ENCODE measurements at regions not wholly inside any gene's neighbourhood (a gene's known extent, or its start where the extent isn't known, plus 50 kb on each side); places are given as distances from the start of the nearest gene placed in this dataset.

DNA sequence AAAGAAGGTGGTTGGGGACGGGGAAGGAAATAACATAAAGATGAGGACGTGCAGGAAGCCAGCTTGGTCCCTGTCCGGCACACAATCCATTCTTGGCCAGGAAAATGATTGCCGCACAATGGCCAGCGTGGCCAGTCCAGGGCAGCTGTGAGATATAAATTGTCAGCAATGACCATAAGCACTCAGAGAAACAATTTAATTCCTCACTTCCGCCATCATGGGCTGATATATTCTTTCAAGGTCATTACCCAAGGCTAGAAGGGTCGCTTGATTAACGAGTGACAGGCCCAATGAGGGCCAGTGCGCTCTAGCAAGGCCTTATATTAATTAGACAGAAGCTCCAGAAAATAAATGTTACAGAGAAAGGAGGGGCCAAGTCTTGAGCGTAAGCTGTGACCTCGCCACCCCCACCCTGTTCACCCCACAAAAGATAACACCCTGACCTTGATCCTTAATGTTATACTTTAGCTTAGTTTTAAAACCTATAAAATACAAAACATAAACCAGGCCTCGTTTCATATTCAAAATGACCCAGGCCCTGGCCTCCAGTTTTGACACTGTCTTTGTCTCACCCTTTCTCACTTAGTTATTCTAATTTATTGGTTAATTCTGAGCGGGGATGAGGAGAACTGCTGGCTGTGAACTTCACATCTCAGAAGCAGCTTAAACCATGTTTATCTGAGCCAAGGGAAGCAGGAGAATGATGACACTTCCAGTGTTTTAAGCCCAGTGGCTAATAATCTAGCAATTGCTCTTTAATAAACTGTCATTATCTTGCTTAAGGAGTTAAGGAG is 478.3 kb upstream of the ZFHX3 start:
- no peak for DNase-seq
- no peak overlapping the region for H3K4me3 ChIP-seq
- no peaks in the 10 kb centered on the region for H3K36me3 ChIP-seq
- H3K9me3 ChIP-seq, result no peaks in the 10 kb centered on the region
- no peak for ATAC-seq
- no peak overlapping the region for H3K27ac ChIP-seq
- H3K4me1 ChIP-seq, result no peaks in the 10 kb centered on the region
- intact Hi-C loops (cut with DNase I), result no loop called here
- H3K27me3 ChIP-seq, result no peaks in the 10 kb centered on the region
- TF ChIP-seq, protein P1, sequence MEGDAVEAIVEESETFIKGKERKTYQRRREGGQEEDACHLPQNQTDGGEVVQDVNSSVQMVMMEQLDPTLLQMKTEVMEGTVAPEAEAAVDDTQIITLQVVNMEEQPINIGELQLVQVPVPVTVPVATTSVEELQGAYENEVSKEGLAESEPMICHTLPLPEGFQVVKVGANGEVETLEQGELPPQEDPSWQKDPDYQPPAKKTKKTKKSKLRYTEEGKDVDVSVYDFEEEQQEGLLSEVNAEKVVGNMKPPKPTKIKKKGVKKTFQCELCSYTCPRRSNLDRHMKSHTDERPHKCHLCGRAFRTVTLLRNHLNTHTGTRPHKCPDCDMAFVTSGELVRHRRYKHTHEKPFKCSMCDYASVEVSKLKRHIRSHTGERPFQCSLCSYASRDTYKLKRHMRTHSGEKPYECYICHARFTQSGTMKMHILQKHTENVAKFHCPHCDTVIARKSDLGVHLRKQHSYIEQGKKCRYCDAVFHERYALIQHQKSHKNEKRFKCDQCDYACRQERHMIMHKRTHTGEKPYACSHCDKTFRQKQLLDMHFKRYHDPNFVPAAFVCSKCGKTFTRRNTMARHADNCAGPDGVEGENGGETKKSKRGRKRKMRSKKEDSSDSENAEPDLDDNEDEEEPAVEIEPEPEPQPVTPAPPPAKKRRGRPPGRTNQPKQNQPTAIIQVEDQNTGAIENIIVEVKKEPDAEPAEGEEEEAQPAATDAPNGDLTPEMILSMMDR (IDR thresholded peaks at IDR 0.05), result no peak

DNA sequence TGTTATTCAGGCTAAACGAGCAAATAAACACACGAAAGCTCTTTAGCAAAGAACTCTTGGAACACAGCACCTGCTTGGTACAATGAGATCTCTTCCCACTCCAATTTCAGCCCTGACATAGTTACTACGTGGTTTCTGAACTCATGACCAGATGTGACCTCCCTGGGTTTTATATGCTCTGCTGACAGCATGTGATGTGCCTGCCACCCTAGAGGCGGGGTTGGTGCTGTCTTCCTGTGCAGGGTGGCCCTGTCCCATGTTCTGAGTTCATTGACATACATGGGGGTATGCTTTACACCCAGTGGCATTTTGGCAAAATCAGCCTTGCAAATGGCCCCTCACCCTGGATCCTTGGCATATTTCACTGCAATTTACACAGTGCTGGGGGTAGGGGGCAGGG is 475.3 kb upstream of the ZFHX3 start:
- no peaks in the 10 kb centered on the region for H3K9me3 ChIP-seq
- intact Hi-C loops (cut with DNase I), result no loop called here
- no peak overlapping the region for H3K27ac ChIP-seq

DNA sequence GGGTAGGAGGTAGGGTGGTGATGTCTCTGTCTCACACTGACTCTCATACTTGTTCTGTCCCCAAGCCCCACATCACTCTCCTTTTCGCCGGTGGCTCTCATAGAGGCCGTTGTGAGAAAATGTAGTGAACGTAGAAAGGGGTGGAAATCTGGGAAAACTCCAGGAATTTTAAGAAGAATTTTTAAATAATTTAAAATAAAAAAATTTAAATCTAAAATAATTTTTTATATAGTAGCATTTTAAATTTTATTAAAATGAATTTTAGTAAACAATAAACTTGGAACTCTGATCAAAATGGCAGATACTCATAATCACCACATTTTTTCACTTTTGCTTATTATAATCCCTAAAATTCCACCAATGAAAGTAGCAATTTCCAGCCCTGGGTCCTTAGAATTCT is 473.6 kb upstream of the ZFHX3 start:
- DNase-seq (no peak), ATAC-seq (no peak)
- H3K27ac ChIP-seq, result no peak overlapping the region
- TF ChIP-seq, protein P1 (IDR thresholded peaks at IDR 0.05), result no peak
- H3K27me3 ChIP-seq, result no peaks in the 10 kb centered on the region
- no peaks in the 10 kb centered on the region for H3K36me3 ChIP-seq
- H3K9me3 ChIP-seq, result no peaks in the 10 kb centered on the region
- intact Hi-C loops (cut with DNase I), result no loop called here
- H3K4me3 ChIP-seq, result no peak overlapping the region
- H3K4me1 ChIP-seq, result no peaks in the 10 kb centered on the region

More for the DNA sequence above, 475.3 kb upstream of the ZFHX3 start:
- DNase-seq, result no peak
- Histone ChIP-seq H3K4me1 (no peaks in the 10 kb centered on the region), H3K4me3 (no peak overlapping the region), H3K36me3 (no peaks in the 10 kb centered on the region), H3K27me3 (no peaks in the 10 kb centered on the region)
- no peak for ATAC-seq
- TF ChIP-seq, protein P1 (IDR thresholded peaks at IDR 0.05), result no peak

DNA sequence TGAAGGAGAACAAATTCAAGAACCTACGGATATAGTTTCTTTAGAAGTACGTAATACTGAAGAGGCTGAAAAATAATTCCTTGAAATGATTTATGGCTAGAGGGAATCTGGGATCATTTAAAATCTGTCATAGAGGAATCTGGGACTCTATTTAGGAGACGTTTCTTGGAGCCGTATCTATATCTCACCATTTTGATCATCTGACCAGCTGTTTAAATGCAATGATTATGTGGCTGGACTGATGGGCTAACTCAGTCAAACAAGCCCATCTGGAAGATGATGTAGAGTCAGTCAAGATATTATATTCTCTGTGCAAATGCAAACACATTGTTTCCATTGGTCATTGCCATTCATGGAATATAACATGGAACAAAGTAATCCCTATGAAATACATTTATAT is 467.7 kb upstream of the ZFHX3 start:
- Histone ChIP-seq H3K4me3 (no peak overlapping the region), H3K36me3 (no peaks in the 10 kb centered on the region), H3K27me3 (no peaks in the 10 kb centered on the region), H3K4me1 (no peaks in the 10 kb centered on the region), H3K27ac (no peak overlapping the region), H3K9me3 (no peaks in the 10 kb centered on the region)
- TF ChIP-seq, protein P1 (IDR thresholded peaks at IDR 0.05), result no peak
- intact Hi-C loops (cut with DNase I), result no loop called here
- DNase-seq (no peak), ATAC-seq (no peak)

DNA sequence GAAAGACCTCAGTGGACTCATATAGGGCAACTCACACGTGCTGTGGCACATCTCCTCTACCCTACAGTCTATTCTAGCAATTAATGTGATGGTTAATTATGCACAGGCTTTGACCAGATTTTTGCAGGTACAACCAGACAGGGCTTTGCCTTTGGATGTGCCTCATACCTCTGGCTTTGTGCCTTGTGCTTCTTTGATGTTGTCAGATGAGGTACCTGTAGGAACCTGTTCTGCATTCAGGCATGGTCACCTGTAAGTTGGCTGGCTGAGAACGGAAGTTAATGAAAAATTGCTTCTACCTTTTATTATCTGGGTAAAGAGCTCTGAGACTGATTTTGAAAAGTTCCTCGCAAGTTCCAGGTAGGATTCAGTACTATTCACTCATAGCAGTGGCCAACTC is 462.9 kb upstream of the ZFHX3 start:
- TF ChIP-seq, protein P1 (IDR thresholded peaks at IDR 0.05), result no peak
- no peak for DNase-seq
- intact Hi-C loops (cut with DNase I), result no loop called here

More for the DNA sequence above, 462.9 kb upstream of the ZFHX3 start:
- Histone ChIP-seq H3K4me1 (no peaks in the 10 kb centered on the region), H3K4me3 (no peak overlapping the region), H3K9me3 (no peaks in the 10 kb centered on the region), H3K27ac (no peak overlapping the region), H3K27me3 (no peaks in the 10 kb centered on the region), H3K36me3 (no peaks in the 10 kb centered on the region)
- no peak for ATAC-seq
